Keratinocyte (primary cell): ENCODE measurements at regions not wholly inside any gene's neighbourhood (a gene's known extent, or its start where the extent isn't known, plus 50 kb on each side); places are given as distances from the start of the nearest gene placed in this dataset.
"Not testable (repeated sequence)": the region's sequence is repeated elsewhere in the genome, so short reads cannot be mapped to it uniquely, and the experiment has no call there.

ENCODE experiments used
- DNase-seq: peaks from one replicate; pipeline ENCODE4 v3.0.0-alpha.2; 2011; ENCODE audit warnings: low read depth, missing footprints, low spot score
- FAIRE-seq: peaks from 2 replicates; lab custom pipeline; 2011; peaks lifted over from hg19 to GRCh38; lab: Jason Lieb, UNC
- H2AFZ ChIP-seq: 2 replicates; pipeline ENCODE4 v1.6.0; 2012; ENCODE audit warnings: low read length, control low read depth, inconsistent platforms; ENCODE audit not compliant: control insufficient read depth
- H3K27ac ChIP-seq: 2 replicates; pipeline ENCODE4 v1.5.1; 2011; ENCODE audit warnings: low read length; ENCODE audit not compliant: control insufficient read depth, insufficient read depth
- H3K27me3 ChIP-seq: 3 replicates; pipeline ENCODE4 v1.6.0; 2011; ENCODE audit warnings: low read length; ENCODE audit not compliant: control insufficient read depth, insufficient read depth; ENCODE audit errors: extremely low read depth
- H3K36me3 ChIP-seq, 2 experiments: 2 replicates in 1 of 2; 3 replicates in 1 of 2; pipeline ENCODE4 v1.5.1; 2011; ENCODE audit warnings: low read length in 2 of 2, mild to moderate bottlenecking in 1 of 2; ENCODE audit not compliant: control insufficient read depth in 2 of 2, insufficient read depth in 2 of 2; ENCODE audit errors: extremely low read depth in 1 of 2
- H3K4me1 ChIP-seq: 3 replicates; pipeline ENCODE4 v1.5.1; 2011; ENCODE audit warnings: low read length; ENCODE audit not compliant: control insufficient read depth, insufficient read depth; ENCODE audit errors: extremely low read depth
- H3K4me2 ChIP-seq: 3 replicates; pipeline ENCODE4 v1.6.0; 2011; ENCODE audit warnings: low read depth, low read length; ENCODE audit not compliant: control insufficient read depth, insufficient read depth; ENCODE audit errors: extremely low read depth
- H3K4me3 ChIP-seq, 3 experiments: fragments of 200-600 bp in 1 of 3; sonication (generic) in 1 of 3; 2 replicates in 2 of 3; 3 replicates in 1 of 3; pipeline ENCODE4 v1.5.1; 2011 to 2016; ENCODE audit warnings: low read length in 3 of 3, mild to moderate bottlenecking in 3 of 3, control low read depth in 2 of 3, inconsistent platforms in 1 of 3, low read depth in 1 of 3, mixed read lengths in 1 of 3, mixed run types in 1 of 3, moderate library complexity in 1 of 3; ENCODE audit not compliant: control insufficient read depth in 2 of 3, insufficient read depth in 2 of 3; ENCODE audit errors: extremely low read depth in 1 of 3
- H3K79me2 ChIP-seq: 2 replicates; pipeline ENCODE4 v1.6.0; 2012; ENCODE audit warnings: low read length; ENCODE audit not compliant: control insufficient read depth, insufficient read depth
- H3K9ac ChIP-seq: 3 replicates; pipeline ENCODE4 v1.6.0; 2011; ENCODE audit warnings: low read length; ENCODE audit not compliant: control insufficient read depth, insufficient read depth; ENCODE audit errors: extremely low read depth
- H3K9me1 ChIP-seq: 3 replicates; pipeline ENCODE4 v1.6.0; 2011; ENCODE audit warnings: low read length; ENCODE audit not compliant: control insufficient read depth, insufficient read depth; ENCODE audit errors: extremely low read depth
- H3K9me3 ChIP-seq: 2 replicates; pipeline ENCODE4 v1.5.1; 2012; ENCODE audit warnings: low read depth, low read length; ENCODE audit not compliant: control insufficient read depth
- H4K20me1 ChIP-seq: 3 replicates; pipeline ENCODE4 v1.6.0; 2011; ENCODE audit warnings: low read length; ENCODE audit not compliant: control insufficient read depth, insufficient read depth; ENCODE audit errors: extremely low read depth
- CTCF ChIP-seq, 3 experiments: IDR thresholded peaks in 1 of 3; conservative IDR thresholded peaks in 1 of 3; optimal IDR thresholded peaks in 1 of 3; 2 replicates in 2 of 3; 3 replicates in 1 of 3; pipeline versions ENCODE3 to v1.5.1; 2011; ENCODE audit warnings: low read length in 3 of 3, mild to moderate bottlenecking in 3 of 3, moderate library complexity in 2 of 3, control low read depth in 1 of 3, inconsistent platforms in 1 of 3; ENCODE audit not compliant: insufficient read depth in 2 of 3; ENCODE audit errors: extremely low read depth in 1 of 3
- EZH2 ChIP-seq: IDR thresholded peaks from one replicate; pipeline ENCODE4 v1.6.1; 2012; ENCODE audit warnings: inconsistent platforms, mild to moderate bottlenecking, low read length, moderate library complexity
- dilution Hi-C: fragments of 300-500 bp; cut with MboI; formaldehyde crosslinking; loops from one replicate; pipeline ENCODE4 v1.7.0; 2020; ENCODE audit warnings: low sequenced_read_pairs; ENCODE audit not compliant: extremely low pct_ligation_motif_present

GRCh38 chr1:5678759-5679158 is 313.5 kb downstream of the NPHP4 start:
- no peaks in the 10 kb centered on the region for H3K4me1 ChIP-seq
- no peaks in the 10 kb centered on the region for H3K9me1 ChIP-seq
- no peaks in the 10 kb centered on the region for H3K36me3 ChIP-seq
- H3K27me3 ChIP-seq, result no peaks in the 10 kb centered on the region
- no peak overlapping the region for H3K4me2 ChIP-seq
- no peak overlapping the region for H2AFZ ChIP-seq
- H3K79me2 ChIP-seq, result no peaks in the 10 kb centered on the region
- DNase-seq (no peak), FAIRE-seq (no peak)
- no peak overlapping the region for H3K4me3 ChIP-seq
- H3K27ac ChIP-seq, result no peak overlapping the region
- no peaks in the 10 kb centered on the region for H3K9me3 ChIP-seq
- dilution Hi-C loops, result no loop called here
- TF ChIP-seq CTCF (optimal IDR thresholded peaks at IDR 0.05 in 1 of 3, IDR thresholded peaks at IDR 0.05 in 1 of 3, conservative IDR thresholded peaks at IDR 0.05 in 1 of 3; ENCODE audit: extremely low read depth in 1 of 3, insufficient read depth in 2 of 3, low read length in 3 of 3), result no peak
- TF ChIP-seq EZH2, result no peak
- H3K9ac ChIP-seq, result no peak overlapping the region
- H4K20me1 ChIP-seq, result no peaks in the 10 kb centered on the region

GRCh38 chr1:5672355-5672754 is 319.9 kb downstream of the NPHP4 start:
- FAIRE-seq, result not testable (repeated sequence)

GRCh38 chr1:5670590-5671350 is 321.5 kb downstream of the NPHP4 start:
- Histone ChIP-seq H3K27ac (no peak overlapping the region), H3K79me2 (no peaks in the 10 kb centered on the region), H3K9me3 (no peaks in the 10 kb centered on the region), H2AFZ (no peak overlapping the region), H4K20me1 (no peaks in the 10 kb centered on the region), H3K36me3 (no peaks in the 10 kb centered on the region), H3K4me2 (no peak overlapping the region), H3K4me1 (peaks cover 4% of the 10 kb centered on the region), H3K9me1 (no peaks in the 10 kb centered on the region), H3K9ac (no peak overlapping the region), H3K4me3 (no peak overlapping the region), H3K27me3 (no peaks in the 10 kb centered on the region)
- dilution Hi-C loops, result no loop called here
- no peak for TF ChIP-seq EZH2
- no peak for TF ChIP-seq CTCF (optimal IDR thresholded peaks at IDR 0.05 in 1 of 3, IDR thresholded peaks at IDR 0.05 in 1 of 3, conservative IDR thresholded peaks at IDR 0.05 in 1 of 3; ENCODE audit: extremely low read depth in 1 of 3, insufficient read depth in 2 of 3, low read length in 3 of 3)
- no peak for FAIRE-seq
- DNase-seq, result no peak

More at GRCh38 chr1:5672355-5672754, 319.9 kb downstream of the NPHP4 start:
- H3K9me3 ChIP-seq, H3K4me1 ChIP-seq, H3K9me1 ChIP-seq, H3K27me3 ChIP-seq, DNase-seq, H3K4me3 ChIP-seq, H2AFZ ChIP-seq, H3K9ac ChIP-seq, dilution Hi-C loops, H3K36me3 ChIP-seq, H3K27ac ChIP-seq, H4K20me1 ChIP-seq, H3K4me2 ChIP-seq, H3K79me2 ChIP-seq: not testable (repeated sequence)
